IMR-90 (cell line): ENCODE measurements at regions not wholly inside any gene's neighbourhood (a gene's known extent, or its start where the extent isn't known, plus 50 kb on each side); places are given as distances from the start of the nearest gene placed in this dataset.

Source experiments
- ATAC-seq: fragments of 200-7000 bp; cut with Tn5 transposase; 2 replicates; pipeline ENCODE4 v1.9.1; 2020; ENCODE audit warnings: low read depth, mild to moderate bottlenecking, moderate library complexity
- BruUV-seq: library from RNA; stranded (reverse); fragments of 400-500 nt; replicated peaks from 2 replicates; lab custom pipeline; 2021; lab: Mats Ljungman, UMichigan
- CTCF ChIA-PET: fragments of 300-600 bp; formaldehyde crosslinking; extraction: SDS; loops from one replicate; lab custom pipeline; 2021; ENCODE audit warnings: antibody characterized with exemption; lab: Yijun Ruan, JAX
- POLR2A ChIA-PET: fragments of 300-600 bp; sonication (Branson Sonifier 250); formaldehyde crosslinking; loops from one replicate; lab custom pipeline; 2022; ENCODE audit warnings: antibody characterized with exemption; ENCODE audit not compliant: unreplicated experiment; lab: Charles Lee
- DNase-seq: peaks from one replicate; pipeline ENCODE4 v3.0.0; 2013
- H2AFZ ChIP-seq: replicated peaks from 2 replicates; pipeline ENCODE3; 2013; ENCODE audit warnings: low read length, mild to moderate bottlenecking; ENCODE audit not compliant: poor library complexity
- H2AK5ac ChIP-seq: 2 replicates; pipeline ENCODE4 v1.6.1; 2013; ENCODE audit warnings: low read depth, low read length, inconsistent platforms
- H2AK9ac ChIP-seq: replicated peaks from 2 replicates; pipeline ENCODE3; 2013; ENCODE audit warnings: mild to moderate bottlenecking, low read depth, low read length, moderate library complexity; ENCODE audit not compliant: poor library complexity
- H2BK120ac ChIP-seq: 2 replicates; pipeline ENCODE4 v1.6.1; 2013; ENCODE audit warnings: low read depth, low read length, inconsistent platforms
- H2BK15ac ChIP-seq: 3 replicates; pipeline ENCODE4 v1.6.1; 2013; ENCODE audit warnings: low read depth, low read length, inconsistent platforms
- H2BK20ac ChIP-seq: 2 replicates; pipeline ENCODE4 v1.6.1; 2013; ENCODE audit warnings: low read depth, mild to moderate bottlenecking, inconsistent platforms, low read length, moderate library complexity
- H2BK5ac ChIP-seq: 2 replicates; pipeline ENCODE4 v1.6.1; 2013; ENCODE audit warnings: mild to moderate bottlenecking, low read depth, low read length, inconsistent platforms; ENCODE audit not compliant: poor library complexity, severe bottlenecking
- H3K14ac ChIP-seq: replicated peaks from 2 replicates; pipeline ENCODE4 v1.6.1; 2013; ENCODE audit warnings: low read depth, low read length, inconsistent platforms
- H3K18ac ChIP-seq: 2 replicates; pipeline ENCODE4 v1.6.1; 2013; ENCODE audit warnings: low read depth, low read length, control low read depth
- H3K23ac ChIP-seq: 2 replicates; pipeline ENCODE4 v1.6.1; 2013; ENCODE audit warnings: low read depth, low read length, inconsistent platforms
- H3K27ac ChIP-seq: 2 replicates; pipeline ENCODE4 v1.5.1; 2013; ENCODE audit warnings: mild to moderate bottlenecking, control low read depth, low read length; ENCODE audit not compliant: insufficient read depth
- H3K27me3 ChIP-seq: 2 replicates; pipeline ENCODE4 v1.6.1; 2013; ENCODE audit warnings: low read length; ENCODE audit not compliant: control insufficient read depth, insufficient read depth
- H3K36me3 ChIP-seq: 2 replicates; pipeline ENCODE4 v1.6.1; 2013; ENCODE audit warnings: low read length, mixed read lengths; ENCODE audit not compliant: control insufficient read depth, insufficient read depth
- H3K4ac ChIP-seq: 2 replicates; pipeline ENCODE4 v1.6.1; 2013; ENCODE audit warnings: low read depth, low read length, inconsistent platforms
- H3K4me1 ChIP-seq: 2 replicates; pipeline ENCODE4 v1.6.1; 2013; ENCODE audit warnings: low read length, mixed read lengths; ENCODE audit not compliant: control insufficient read depth, insufficient read depth
- H3K4me2 ChIP-seq: 2 replicates; pipeline ENCODE4 v1.6.1; 2013; ENCODE audit warnings: low read depth, mild to moderate bottlenecking, control low read depth, low read length, moderate library complexity
- H3K4me3 ChIP-seq: 2 replicates; pipeline ENCODE4 v1.5.1; 2013; ENCODE audit warnings: low read depth, mild to moderate bottlenecking, control low read depth, low read length, moderate library complexity; ENCODE audit not compliant: insufficient read depth
- H3K56ac ChIP-seq: 2 replicates; pipeline ENCODE4 v1.6.1; 2013; ENCODE audit warnings: low read length, inconsistent platforms; ENCODE audit not compliant: insufficient read depth; ENCODE audit errors: extremely low read depth
- H3K79me1 ChIP-seq, 2 experiments: 2 replicates each; pipeline ENCODE4 v1.6.1; 2013; ENCODE audit warnings: low read length in 2 of 2, inconsistent platforms in 1 of 2, low read depth in 1 of 2
- H3K9ac ChIP-seq: 2 replicates; pipeline ENCODE4 v1.6.1; 2013; ENCODE audit warnings: low read depth, low read length, control low read depth
- H3K9me1 ChIP-seq: 2 replicates; pipeline ENCODE4 v1.6.1; 2013; ENCODE audit warnings: low read length, inconsistent platforms; ENCODE audit not compliant: insufficient read depth
- H3K9me3 ChIP-seq: 2 replicates; pipeline ENCODE4 v1.6.1; 2013; ENCODE audit warnings: low read length; ENCODE audit not compliant: control insufficient read depth, insufficient read depth
- H4K20me1 ChIP-seq: 2 replicates; pipeline ENCODE4 v1.6.1; 2013; ENCODE audit warnings: low read length, inconsistent platforms; ENCODE audit not compliant: insufficient read depth
- H4K5ac ChIP-seq: 2 replicates; pipeline ENCODE4 v1.6.1; 2013; ENCODE audit warnings: mild to moderate bottlenecking, low read depth, low read length, control low read depth
- H4K8ac ChIP-seq, 2 experiments: 2 replicates each; pipeline ENCODE4 v1.6.1; 2013; ENCODE audit warnings: low read depth in 2 of 2, low read length in 2 of 2, control low read depth in 1 of 2, inconsistent platforms in 1 of 2
- H4K91ac ChIP-seq: 2 replicates; pipeline ENCODE4 v1.6.1; 2013; ENCODE audit warnings: low read depth, low read length, inconsistent platforms; ENCODE audit not compliant: insufficient read depth
- FOS ChIP-seq: fragments of 150-350 bp; IDR thresholded peaks from 2 replicates; pipeline ENCODE4 v1.6.1; 2016; ENCODE audit warnings: low read depth, low read length
- POLR2A ChIP-seq: IDR thresholded peaks from 2 replicates; pipeline ENCODE4 v1.6.1; 2012; ENCODE audit warnings: mild to moderate bottlenecking, low read depth, low read length
- USF2 ChIP-seq: fragments of 150-350 bp; IDR thresholded peaks from 2 replicates; pipeline ENCODE4 v1.6.1; 2017; ENCODE audit warnings: mild to moderate bottlenecking, antibody characterized with exemption, low read length, low read depth
- WGBS, 2 experiments: methylation state at CpG; one replicate each; pipeline versions ENCODE4 v1.1.5 to v1.1.7; 2013; ENCODE audit warnings: missing lambda C conversion rate in 2 of 2; ENCODE audit not compliant: insufficient read length in 1 of 2; ENCODE audit errors: extremely low coverage in 2 of 2; 5-methylcytosine and 5-hydroxymethylcytosine counted together
- dilution Hi-C: fragments of 300-500 bp; cut with HindIII; formaldehyde crosslinking; loops from one replicate; pipeline ENCODE4 v1.14.3; 2018; ENCODE audit warnings: low sequenced_read_pairs; ENCODE audit not compliant: unreplicated experiment
- in situ Hi-C: fragments of 300-500 bp; cut with MboI; formaldehyde crosslinking; loops from 3 replicates; pipeline ENCODE4 v1.14.3; 2019; ENCODE audit warnings: low sequenced_read_pairs, inconsistent platforms, mixed read lengths
- intact Hi-C: fragments of 100-400 bp; cut with micrococcal nuclease; formaldehyde crosslinking; loops from 2 replicates; pipeline ENCODE4 v1.10.0; 2022

GRCh38 chr11:28727254-28727653 is 619.1 kb downstream of the METTL15 start:
- Histone ChIP-seq H2AK5ac (peak overlapping the region; percentile 78), H3K14ac (peak overlapping the region; percentile 90), H3K27me3 (no peaks in the 10 kb centered on the region), H3K4me1 (peaks cover 4% of the 10 kb centered on the region), H2BK20ac (peak overlapping the region; percentile 97), H3K79me1 (no peaks in the 10 kb centered on the region), H3K23ac (no peak overlapping the region; the same call in 1 of the 2 replicates), H2AK9ac (no peak overlapping the region), H2BK15ac (peak overlapping the region; percentile 77; the same call in 2 of the 3 replicates), H4K5ac (peak overlapping the region; percentile 53), H3K27ac (no peak overlapping the region), H3K56ac (peak overlapping the region; percentile 54; the same call in 1 of the 2 replicates), H3K4me3 (no peak overlapping the region), H2BK120ac (peak overlapping the region; percentile 93), H3K9ac (no peak overlapping the region; the same call in 1 of the 2 replicates), H4K8ac (peak overlapping the region; percentile 76 to 80), H4K91ac (peak overlapping the region; percentile 91), H3K18ac (peak overlapping the region; percentile 84; the same call in 1 of the 2 replicates), H3K9me1 (peaks cover 5% of the 10 kb centered on the region), H3K4me2 (no peak overlapping the region), H3K4ac (peak overlapping the region; percentile 89), H2BK5ac (peak overlapping the region; percentile 76), H4K20me1 (no peaks in the 10 kb centered on the region), H3K9me3 (no peaks in the 10 kb centered on the region), H3K36me3 (no peaks in the 10 kb centered on the region), H2AFZ (no peak overlapping the region)
- in situ Hi-C loops (no loop called here), dilution Hi-C loops (no loop called here), intact Hi-C loops (no loop called here)
- TF ChIP-seq POLR2A (no peak), USF2 (no peak), FOS (no peak)
- peak; percentile 18 for DNase-seq
- ATAC-seq, result no peak
- ChIA-PET POLR2A (interaction anchor here (0.7 kb wide), 2 partner anchors 104 to 654 kb away, joined by 3 to 8 read pairs; no protein-coding TSS in a partner anchor), CTCF (interaction anchor here (0.6 kb wide), 1 partner anchor 40 kb away, joined by 7 read pairs; no protein-coding TSS in a partner anchor)
- no CpG with 5 or more reads among the region's 3 CpGs for WGBS, 2 experiments
- BruUV-seq, result no TSS peak
